ENCODE measurements at regions not wholly inside any gene's neighbourhood (a gene's known extent, or its start where the extent isn't known, plus 50 kb on each side); places are given as distances from the start of the nearest gene placed in this dataset.

- TF ChIP-seq POLR2AphosphoS5 (IDR thresholded peaks at IDR 0.05; ENCODE audit: borderline replicate concordance, low read depth, low read length) (no peak), EZH2 (IDR thresholded peaks at IDR 0.05) (no peak), FOXP2 (optimal IDR thresholded peaks at IDR 0.05; ENCODE audit: control extremely low read depth, extremely low read length, insufficient read depth) (no peak)
These were observed 131.4 kb upstream of the HAAO start for GRCh38 chr2:42923580-42924417.

Measured in SK-N-MC (cell line).